Lung microvascular endothelial cell (primary cell): ENCODE measurements at regions not wholly inside any gene's neighbourhood (a gene's known extent, or its start where the extent isn't known, plus 50 kb on each side); places are given as distances from the start of the nearest gene placed in this dataset.
"Not testable (repeated sequence)": the region's sequence is repeated elsewhere in the genome, so short reads cannot be mapped to it uniquely, and the experiment has no call there.

ENCODE experiments used
- DNase-seq, 2 donors: peaks; one replicate each; pipeline versions ENCODE4 v3.0.0 to v3.0.0-alpha.2; 2010; ENCODE audit warnings: low read depth in 2 of 2

DNA sequence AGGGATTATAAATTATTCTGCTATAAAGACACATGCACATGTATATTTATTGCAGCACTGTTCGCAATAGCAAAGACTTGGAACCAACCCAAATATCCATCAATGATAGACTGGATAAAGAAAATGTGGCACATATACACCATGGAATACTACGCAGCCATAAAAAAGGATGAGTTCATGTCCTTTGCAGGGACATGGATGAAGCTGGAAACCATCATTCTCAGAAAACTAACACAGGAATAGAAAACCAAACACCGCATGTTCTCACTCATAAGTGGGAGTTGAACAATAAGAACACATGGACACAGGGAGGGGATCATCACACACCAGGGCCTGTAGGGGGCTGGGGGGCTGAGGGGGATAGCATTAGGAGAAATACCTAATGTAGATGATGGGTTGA, 377.2 kb upstream of the SASH1 start:
- DNase-seq = not testable (repeated sequence)

DNA sequence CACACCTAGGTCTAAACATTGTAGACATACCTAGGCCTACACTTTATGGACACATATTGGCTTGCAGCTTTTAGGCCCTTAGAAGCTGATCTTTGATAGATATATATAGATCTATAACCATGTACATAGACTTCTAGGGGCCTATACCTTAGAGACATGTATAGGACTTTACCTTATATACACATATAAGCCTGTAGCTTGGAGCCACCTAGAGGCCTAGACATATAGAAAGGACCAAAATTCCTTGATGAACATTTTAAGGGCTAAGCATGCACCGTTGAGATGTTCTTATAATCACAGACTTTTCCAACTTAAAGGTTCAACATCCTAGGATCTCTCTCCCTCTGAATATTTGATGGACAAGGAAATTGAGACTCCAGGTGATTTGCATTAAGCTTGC, 371.7 kb upstream of the SASH1 start:
- no peak for DNase-seq

DNA sequence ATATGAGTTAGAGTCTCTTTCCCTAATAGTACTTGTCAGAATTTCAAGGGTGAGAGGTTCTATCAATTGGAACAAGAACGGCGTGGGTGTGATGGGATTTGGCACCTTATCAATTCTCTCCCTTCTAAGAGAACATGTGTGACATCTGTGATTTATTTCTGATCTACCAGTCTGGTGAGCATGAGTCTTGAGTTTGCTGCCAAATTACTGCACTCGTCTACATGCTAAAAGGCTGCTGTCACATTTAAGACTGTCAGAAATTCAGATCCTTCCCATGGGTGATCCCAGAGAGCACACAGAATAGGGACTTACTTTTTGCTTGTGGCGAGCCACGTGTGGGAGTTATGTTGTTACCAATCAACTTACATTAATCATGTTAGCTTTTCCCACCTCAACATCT, 370.2 kb upstream of the SASH1 start:
- no peak for DNase-seq

DNA sequence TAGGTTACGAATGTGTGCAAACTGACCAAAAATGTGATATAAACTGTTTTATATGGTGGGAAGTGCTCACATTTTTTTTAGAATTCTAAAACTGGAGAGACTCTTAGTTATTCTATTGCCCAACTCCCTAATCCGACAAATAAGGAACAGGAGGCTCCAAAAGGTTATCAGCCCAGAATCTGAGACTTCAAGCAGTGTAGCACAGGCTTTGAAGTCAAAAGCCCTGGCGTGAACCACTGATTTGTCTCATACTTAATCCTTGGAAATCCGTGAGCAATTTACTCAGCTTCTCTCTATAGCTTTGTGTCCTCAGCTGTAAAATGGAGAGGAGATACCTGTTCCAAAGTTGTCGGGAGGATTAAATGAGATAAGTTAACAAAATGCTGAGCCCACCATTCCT, 368.8 kb upstream of the SASH1 start:
- DNase-seq = no peak

DNA sequence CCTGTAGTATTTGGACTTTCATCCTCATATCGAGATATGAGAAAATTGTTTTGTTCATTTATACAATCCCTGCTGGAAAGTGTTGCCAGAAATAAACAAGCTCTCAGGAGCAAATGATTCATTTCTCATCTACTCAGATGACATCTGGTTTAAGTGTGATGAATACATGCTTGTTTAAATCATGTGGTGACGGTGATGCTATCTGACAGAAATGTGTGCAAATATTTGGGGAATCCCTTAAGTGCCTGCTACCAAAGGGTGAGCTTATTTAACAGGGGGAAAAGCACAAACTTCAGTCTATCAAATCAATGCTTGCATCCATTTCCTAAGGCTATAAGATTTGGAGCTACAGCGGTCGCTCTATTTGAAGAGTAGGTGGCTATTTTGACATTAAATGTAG, 368.3 kb upstream of the SASH1 start:
- DNase-seq = peak in 1 of 2 donors; percentile 64

DNA sequence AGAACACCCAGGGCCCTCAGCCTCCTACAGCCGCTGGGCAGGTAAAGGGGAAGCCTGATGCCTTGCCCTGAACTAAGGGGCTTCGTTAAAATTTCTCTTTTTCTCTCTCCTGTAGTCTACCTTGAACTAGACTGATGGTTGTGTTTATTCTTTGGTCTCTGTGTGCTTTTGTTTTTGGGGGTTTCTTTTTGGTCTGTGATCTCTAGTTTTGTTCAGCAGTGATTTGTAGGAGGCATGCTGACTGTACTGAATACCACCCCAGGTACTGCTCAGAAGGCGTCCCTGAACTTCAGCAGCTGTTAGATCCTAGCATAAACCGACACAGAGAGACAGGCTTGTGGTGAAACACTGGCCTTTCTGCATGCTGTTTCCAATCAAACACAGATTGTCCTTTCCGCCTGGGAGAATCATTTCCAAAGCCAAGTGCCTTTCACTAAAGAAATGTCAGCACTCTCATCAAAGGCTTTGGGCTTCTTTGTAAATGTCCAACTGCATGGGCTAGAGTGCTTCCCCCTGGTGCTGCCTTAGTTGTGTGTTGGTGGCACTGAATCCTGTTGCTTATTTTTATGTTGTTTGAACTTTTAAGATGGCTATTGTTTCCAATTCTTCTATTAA, 364.7 kb upstream of the SASH1 start:
- DNase-seq = no peak

DNA sequence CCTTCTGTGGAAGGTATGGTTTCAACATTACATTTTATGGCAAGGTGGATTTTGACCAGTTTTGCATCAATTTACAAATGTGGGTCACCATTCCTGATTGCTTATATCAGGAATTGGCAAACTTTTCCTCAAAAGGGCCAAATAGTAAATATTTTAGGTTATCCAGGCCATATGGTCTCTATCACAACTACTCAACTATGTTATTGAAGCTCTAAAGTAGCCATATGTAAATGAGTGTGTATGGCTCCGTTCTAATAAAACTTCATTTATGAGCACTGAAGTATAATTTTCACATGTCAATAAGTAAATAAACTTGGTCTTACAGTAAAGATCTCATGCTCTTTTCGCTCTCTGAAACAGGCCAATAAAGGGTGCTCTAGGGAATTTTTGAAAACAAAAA, 362.7 kb upstream of the SASH1 start:
- no peak for DNase-seq

DNA sequence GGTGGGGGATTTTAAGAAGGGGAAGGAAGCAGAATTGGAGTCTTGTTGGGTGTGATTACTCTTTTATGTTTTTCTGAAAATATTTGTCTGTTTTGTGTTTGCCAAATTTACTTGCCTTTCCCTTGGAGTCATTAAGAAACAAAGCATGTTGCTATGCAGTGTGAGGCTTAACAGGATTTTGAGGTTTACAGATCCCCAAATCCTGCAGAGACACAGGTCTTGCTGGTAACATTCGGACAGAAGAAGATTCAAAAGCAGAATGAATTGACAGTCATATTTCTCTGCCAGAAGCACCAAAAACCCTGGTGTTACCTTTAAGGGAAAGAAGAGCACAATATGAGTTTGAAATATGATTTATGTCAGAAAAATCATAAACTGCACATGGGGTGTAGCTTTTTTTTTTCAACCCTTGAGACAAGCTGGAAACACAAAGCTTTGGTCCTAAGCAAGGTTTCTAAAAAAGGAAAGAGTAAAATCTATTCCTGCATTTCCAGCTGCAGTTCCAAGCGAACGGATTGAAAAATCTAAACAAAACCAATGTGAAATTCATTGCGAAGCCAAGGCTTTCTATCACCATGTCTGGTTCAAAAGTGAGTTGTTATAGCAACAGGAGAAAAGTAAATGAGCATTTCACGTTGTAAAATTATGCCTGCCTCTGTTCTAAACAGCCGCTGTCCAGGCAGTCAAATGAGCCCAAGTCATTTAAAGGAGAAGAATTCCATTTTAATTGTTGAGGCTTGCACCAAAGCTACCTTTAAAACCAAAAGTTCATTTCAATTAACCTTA, 358.9 kb upstream of the SASH1 start:
- no peak for DNase-seq

DNA sequence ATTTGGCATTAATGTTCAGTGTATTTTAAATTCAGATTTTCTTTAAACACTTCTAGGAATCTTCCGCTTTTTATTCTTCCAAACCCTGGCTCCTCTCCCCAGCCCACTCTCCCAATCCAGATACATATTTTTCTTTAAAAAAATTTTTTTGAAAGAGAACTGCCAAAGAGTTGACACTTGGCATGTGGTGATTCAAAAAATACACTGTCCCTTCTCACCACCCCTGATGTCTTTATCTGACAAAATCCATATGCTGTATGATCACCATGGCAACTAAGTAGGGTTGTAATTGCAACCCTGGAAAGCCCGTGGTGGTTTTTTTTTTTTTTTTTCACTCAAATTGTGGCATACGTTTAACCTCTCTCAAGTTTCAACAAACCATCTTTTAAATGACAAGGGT, 355.8 kb upstream of the SASH1 start:
- no peak for DNase-seq

DNA sequence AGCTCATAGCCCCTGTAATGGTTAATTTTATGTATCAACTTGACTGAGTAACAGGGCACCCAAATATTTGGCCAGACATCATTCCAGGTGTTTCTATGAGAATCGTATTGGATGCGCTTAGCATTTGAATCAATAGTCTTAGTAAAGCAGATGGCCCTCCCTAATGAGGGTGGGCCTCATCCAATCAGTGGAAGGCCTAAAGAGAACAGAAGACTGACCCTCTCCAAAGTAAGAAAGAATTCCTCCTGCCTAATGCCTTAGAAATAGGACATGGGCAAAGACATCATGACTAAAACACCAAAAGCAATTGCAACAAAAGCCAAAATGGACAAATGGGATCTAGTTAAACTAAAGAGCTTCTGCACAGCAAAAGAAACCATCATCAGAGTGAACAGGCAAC, 352.5 kb upstream of the SASH1 start:
- no peak for DNase-seq

DNA sequence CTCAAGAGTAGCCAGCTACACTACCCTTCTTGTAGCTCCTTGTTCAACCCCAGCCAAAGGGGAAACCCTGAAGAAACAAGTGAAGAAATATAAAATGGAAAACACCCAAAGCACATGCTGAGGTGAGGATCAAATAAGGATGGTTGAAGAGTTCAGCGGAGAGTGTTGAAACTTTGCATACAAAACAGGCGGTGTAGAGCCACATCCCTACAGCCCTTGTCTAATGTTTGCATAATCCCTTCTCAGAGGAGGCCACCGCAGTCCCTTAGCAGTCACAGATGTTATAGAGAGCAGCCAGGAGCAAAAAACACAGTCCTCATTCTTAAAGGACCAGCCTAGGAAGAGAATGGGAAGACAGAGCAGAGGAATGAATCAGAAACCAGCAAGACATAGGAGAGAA, 350.7 kb upstream of the SASH1 start:
- DNase-seq = no peak

DNA sequence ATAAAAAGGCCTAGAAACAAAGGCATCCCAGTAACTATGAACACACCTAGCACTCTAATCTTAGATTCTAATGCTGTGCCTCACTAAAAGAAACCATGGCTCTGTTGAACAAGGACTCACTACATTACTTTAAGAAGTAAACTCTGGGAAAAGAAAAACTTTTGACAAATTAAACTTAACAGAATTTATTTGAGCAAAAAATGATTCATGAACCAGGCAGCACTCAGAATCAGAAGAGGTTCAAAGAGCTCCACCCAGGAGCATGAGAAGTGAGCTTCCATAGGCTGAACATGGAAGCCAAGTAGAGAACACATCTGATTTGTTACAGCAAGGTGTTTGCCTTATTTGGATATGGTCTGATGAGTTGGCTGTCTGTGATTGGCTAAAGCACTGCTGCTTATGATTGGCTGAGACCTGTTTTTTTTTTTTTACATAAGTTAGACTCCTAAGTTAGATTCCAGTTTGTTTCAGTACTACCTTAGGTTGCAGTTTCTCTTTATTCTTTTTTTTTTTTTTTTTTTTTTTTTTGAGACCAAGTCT, 343.6 kb upstream of the SASH1 start:
- no peak for DNase-seq

DNA sequence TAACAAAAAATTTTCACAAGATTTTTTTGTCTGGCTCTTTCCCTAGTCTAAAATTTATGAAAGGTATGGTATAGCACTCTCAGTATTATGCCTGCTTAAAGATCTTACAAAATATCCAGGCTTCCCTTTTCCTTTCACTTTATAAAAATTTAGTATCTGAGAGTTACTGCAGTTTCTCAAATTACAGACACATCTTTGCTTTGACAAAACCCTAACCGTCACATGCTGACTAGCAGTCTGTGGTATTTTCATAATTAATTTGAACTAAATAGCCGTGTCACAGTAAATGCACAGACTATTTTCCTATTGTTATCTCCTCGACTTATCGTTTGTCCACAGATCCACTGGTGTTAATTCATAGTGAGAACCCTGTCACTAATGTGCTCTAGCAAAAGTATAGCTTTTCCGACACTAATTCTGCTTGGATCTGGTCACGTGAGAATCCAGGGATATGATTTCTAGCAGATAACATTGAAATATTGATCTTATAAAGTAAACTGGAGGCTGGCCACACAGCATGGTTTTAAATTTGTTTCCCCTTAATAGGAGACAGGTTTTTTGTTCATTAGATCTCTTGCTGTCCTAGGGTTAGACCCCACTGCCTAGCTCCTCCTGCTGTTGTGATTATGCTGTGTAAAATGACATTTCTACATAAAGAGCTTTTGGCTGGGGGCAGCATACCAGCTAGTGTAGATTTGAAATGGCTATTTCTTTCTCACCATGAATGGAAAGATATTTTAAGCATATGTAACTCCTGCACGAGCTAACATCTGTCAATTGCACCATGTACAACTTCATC, 340.6 kb upstream of the SASH1 start:
- DNase-seq = no peak

DNA sequence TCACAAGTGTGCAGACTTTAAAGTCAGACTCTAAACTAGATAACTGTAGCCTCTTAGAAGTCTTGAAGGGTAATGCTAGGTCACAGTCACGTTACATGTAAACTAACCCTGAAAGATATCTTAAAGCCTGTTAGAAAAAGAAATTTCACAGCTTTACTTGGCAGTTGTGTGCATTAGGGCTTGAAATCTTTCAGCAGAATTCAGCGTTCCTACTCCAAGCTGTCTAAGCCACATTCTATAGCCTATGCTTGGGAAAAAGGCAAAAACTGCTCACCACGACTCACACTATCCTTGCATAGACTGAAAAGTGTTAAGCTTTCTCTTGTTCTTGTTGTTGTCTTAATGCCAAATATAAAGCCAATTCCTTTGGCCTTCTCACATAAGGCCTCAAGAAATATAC, 338.0 kb upstream of the SASH1 start:
- DNase-seq = no peak

DNA sequence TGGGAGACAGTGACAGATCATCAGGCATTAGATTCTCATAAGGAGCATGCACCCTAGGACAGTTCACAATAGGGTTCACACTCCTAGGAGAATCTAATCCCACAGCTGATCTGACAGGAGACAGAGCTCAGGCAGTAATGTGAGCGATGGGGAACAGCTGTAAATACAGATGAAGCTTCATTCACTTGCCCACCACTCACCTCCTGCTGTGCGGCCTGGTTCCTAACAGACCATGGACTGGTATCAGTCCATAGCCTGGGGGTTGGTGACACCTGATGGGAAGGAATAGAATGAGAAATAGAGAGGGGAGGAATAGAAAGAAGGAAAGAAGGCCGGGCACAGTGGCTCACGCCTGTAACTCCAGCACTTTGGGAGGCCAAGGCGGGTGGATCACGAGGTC, 336.8 kb upstream of the SASH1 start:
- DNase-seq = no peak

DNA sequence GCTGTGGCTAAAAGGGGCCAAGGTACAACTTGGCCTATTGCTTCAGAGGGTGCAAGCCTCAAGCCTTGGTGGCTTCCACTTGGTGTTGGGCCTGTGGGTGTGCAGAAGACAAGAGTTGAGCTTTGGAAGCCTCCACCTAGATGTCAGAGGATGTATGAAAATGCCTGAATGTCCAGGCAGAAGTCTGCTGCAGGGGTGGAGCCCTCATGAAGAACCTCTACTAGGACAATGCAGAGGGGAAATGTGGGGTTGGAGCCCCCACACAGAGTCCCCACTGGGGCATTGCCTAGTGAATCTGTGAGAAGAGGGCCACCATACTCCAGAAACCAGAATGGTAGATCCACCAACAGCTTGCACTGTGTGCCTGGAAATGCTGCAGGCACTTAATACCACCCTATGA, 332.1 kb upstream of the SASH1 start:
- not testable (repeated sequence) for DNase-seq

DNA sequence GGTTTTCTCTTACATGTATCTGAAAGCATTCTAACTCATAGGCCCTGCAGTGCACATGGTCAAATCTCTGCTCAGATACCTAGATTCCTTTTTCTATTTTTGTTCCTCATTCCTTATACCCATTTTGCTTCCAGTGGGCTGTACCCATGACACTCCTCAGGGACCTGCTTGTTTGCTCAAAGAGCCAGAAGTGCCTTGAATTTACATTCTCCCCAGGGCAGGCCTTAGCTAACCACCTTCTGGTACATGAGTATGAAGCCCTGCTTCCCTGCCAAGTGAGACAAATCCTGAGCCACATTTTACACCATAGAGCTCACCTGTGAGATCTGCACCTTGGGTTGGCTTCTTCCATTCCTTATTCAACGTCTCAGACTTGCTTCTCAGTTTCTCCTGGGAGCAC, 326.6 kb upstream of the SASH1 start:
- no peak for DNase-seq

DNA sequence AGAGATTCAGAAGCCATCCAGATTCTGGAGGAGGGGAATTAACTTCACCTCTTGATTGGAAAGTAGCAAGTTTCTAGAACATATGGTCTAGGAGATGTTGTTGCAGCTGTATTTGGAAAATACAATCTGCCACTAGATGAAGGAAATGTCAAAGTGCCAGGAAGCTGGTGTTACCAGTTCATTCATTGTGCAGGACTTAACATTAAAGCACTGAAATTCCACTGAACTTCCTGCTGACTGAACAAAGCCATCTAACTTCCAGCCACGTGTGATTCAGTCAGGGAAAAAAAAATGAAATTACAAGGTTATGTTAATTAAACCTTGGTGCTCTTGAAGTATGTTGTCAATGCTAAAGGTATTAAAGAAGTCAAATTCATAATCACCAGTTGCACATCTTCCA, 321.5 kb upstream of the SASH1 start:
- peak; percentile 58 to 83 for DNase-seq

DNA sequence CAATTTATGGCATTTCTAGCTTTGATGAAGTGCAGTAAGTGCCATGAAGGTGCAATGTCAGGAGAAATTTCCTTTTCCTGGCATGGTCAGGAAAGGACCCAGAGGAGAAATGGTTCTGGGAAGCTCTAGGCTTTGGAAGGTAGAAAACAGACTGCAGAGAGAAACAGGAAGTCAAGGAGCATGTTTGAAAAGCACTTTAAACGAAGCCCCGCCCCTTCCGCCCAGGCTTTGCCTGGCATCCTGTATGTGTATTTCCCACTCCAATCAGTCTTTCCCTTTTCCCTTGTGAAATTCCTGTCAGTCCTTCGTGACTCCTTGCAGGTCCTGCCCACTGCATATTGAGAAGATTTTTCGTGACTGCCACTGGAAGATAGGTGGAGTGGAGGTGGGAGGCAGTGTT, 320.9 kb upstream of the SASH1 start:
- peak; percentile 1 to 72 for DNase-seq

DNA sequence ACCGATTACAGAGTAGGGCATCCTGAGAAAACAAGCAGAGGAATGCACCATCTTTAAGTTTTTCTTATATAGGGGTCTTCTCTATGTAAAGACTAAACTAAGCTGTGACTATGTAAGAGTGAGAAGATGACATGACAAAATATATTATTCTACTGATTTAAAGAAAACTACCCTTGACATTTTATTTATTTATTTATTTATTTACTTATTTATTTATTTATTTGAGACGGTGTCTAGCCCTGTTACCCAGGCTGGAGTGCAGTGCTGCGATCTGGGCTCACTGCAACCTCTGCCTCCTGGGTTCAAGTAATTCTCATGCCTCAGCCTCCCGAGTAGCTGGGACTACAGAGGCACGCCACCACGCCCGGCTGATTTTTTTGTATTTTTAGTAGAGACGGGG, 320.4 kb upstream of the SASH1 start:
- not testable (repeated sequence) for DNase-seq

DNA sequence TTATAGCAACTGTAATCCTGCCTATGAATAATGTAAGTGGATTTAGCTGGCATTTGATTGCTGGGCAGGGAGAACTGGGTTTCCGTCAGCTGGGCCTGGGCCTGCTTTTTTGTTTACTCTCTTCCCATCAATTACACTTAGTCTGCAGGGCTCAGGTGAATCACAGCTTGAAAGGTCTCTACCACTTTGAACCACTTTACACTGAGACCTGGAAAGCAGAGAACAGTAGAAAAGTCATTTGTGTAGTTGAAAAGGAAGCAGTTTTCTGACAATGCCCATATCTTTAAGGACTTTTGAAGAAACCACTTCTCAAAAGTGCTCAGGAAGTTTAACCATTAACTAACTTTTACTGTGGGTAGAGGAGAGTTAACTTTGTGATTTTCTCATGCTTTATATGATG, 315.4 kb upstream of the SASH1 start:
- no peak for DNase-seq

DNA sequence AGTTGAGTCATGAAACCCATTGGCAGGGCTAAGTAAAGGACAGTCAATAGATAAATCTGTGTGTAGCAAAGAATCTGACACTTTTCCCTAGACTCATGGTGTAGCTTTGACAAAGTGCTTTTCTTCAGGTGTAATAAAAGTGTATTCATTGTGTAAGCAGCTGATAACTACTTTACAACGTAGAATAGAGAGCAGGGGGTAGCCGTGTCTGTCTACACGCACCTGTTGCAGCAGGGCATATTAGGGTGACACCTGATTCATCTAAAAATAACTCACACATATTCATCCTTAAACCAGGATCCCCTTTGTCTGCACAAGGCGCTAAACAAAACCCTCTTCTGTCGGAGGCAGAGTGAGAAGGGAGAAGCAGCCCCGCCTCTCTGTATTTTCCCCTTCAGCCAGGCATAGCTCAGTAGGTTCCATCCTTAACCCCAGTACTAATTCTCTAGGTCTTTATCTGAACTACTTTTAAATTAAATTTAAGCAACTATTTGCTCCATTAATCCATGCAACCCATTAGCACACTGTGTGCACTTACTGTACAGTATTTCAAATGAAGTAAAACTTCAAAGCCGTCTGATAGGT, 306.7 kb upstream of the SASH1 start:
- no peak for DNase-seq
